Activated CD4-positive, alpha-beta memory T cell treated with anti-CD3 and anti-CD28 coated beads, Interleukin-2, amount 10 ng/mL, durations not matched to agents 7 days and 5 days (primary cell): ENCODE measurements at regions not wholly inside any gene's neighbourhood (a gene's known extent, or its start where the extent isn't known, plus 50 kb on each side); places are given as distances from the start of the nearest gene placed in this dataset.

Source experiments
- CTCF ChIA-PET: fragments of 350-600 bp; sonication (Branson Sonifier 250); formaldehyde crosslinking; loops from one replicate; lab custom pipeline; 2021; ENCODE audit warnings: antibody characterized with exemption, inconsistent platforms; lab: Charles Lee
- POLR2A ChIA-PET: fragments of 350-600 bp; sonication (Branson Sonifier 250); formaldehyde crosslinking; loops from one replicate; lab custom pipeline; 2021; ENCODE audit warnings: antibody characterized with exemption; lab: Charles Lee
- DNase-seq: peaks from one replicate; pipeline ENCODE4 v3.0.0-alpha.2; 2020
- H3K27ac Mint-ChIP-seq: one replicate; pipeline ENCODE4 v1.8.0; 2021; ENCODE audit warnings: mild to moderate bottlenecking, mixed read lengths
- H3K27me3 Mint-ChIP-seq: one replicate; pipeline ENCODE4 v1.8.0; 2021; ENCODE audit warnings: mixed read lengths
- H3K36me3 Mint-ChIP-seq: one replicate; pipeline ENCODE4 v1.8.0; 2021; ENCODE audit warnings: low read depth, mixed read lengths
- H3K4me1 Mint-ChIP-seq: one replicate; pipeline ENCODE4 v1.8.0; 2021; ENCODE audit warnings: mixed read lengths
- H3K4me3 Mint-ChIP-seq: one replicate; pipeline ENCODE4 v1.8.0; 2021; ENCODE audit warnings: mild to moderate bottlenecking, mixed read lengths
- H3K9me3 Mint-ChIP-seq: one replicate; pipeline ENCODE4 v1.8.0; 2021; ENCODE audit warnings: mixed read lengths

GRCh38 chr13:107373551-107373950 is 805.6 kb upstream of the ARGLU1 start:
- H3K9me3 Mint-ChIP-seq = peaks cover under 1% of the 10 kb centered on the region
- H3K36me3 Mint-ChIP-seq = no peaks in the 10 kb centered on the region
- ChIA-PET POLR2A (no interaction called here), CTCF (no interaction called here)
- no peak for DNase-seq
- H3K4me1 Mint-ChIP-seq = no peaks in the 10 kb centered on the region
- no peaks in the 10 kb centered on the region for H3K27me3 Mint-ChIP-seq
- H3K27ac Mint-ChIP-seq = no peak overlapping the region
- H3K4me3 Mint-ChIP-seq = no peak overlapping the region

- no peak for DNase-seq
- H3K4me1 Mint-ChIP-seq = no peaks in the 10 kb centered on the region
- H3K27ac Mint-ChIP-seq = no peak overlapping the region
- H3K4me3 Mint-ChIP-seq = no peak overlapping the region
- no peaks in the 10 kb centered on the region for H3K36me3 Mint-ChIP-seq
- ChIA-PET CTCF (no interaction called here), POLR2A (no interaction called here)
- peaks cover 2% of the 10 kb centered on the region for H3K9me3 Mint-ChIP-seq
- H3K27me3 Mint-ChIP-seq = no peaks in the 10 kb centered on the region
These were observed 802.3 kb upstream of the ARGLU1 start for GRCh38 chr13:107370015-107370785.

- POLR2A ChIA-PET = no interaction called here
- no peak overlapping the region for H3K27ac Mint-ChIP-seq
- no peaks in the 10 kb centered on the region for H3K36me3 Mint-ChIP-seq
- no peaks in the 10 kb centered on the region for H3K27me3 Mint-ChIP-seq
- CTCF ChIA-PET = no interaction called here
- H3K9me3 Mint-ChIP-seq = peaks cover 5% of the 10 kb centered on the region
- no peaks in the 10 kb centered on the region for H3K4me1 Mint-ChIP-seq
- no peak overlapping the region for H3K4me3 Mint-ChIP-seq
- DNase-seq = no peak
These were observed 799.3 kb upstream of the ARGLU1 start for GRCh38 chr13:107367258-107367657.

- no peak overlapping the region for H3K4me3 Mint-ChIP-seq
- H3K27me3 Mint-ChIP-seq = no peaks in the 10 kb centered on the region
- POLR2A ChIA-PET = no interaction called here
- H3K4me1 Mint-ChIP-seq = no peaks in the 10 kb centered on the region
- peaks cover 5% of the 10 kb centered on the region for H3K9me3 Mint-ChIP-seq
- H3K27ac Mint-ChIP-seq = no peak overlapping the region
- H3K36me3 Mint-ChIP-seq = no peaks in the 10 kb centered on the region
- CTCF ChIA-PET = no interaction called here
- DNase-seq = no peak
These were observed 797.7 kb upstream of the ARGLU1 start for GRCh38 chr13:107365466-107366215.

- no peak for DNase-seq
- H3K27ac Mint-ChIP-seq = no peak overlapping the region
- no peaks in the 10 kb centered on the region for H3K4me1 Mint-ChIP-seq
- H3K27me3 Mint-ChIP-seq = no peaks in the 10 kb centered on the region
- CTCF ChIA-PET = no interaction called here
- H3K36me3 Mint-ChIP-seq = no peaks in the 10 kb centered on the region
- H3K4me3 Mint-ChIP-seq = no peak overlapping the region
- POLR2A ChIA-PET = no interaction called here
- H3K9me3 Mint-ChIP-seq = peaks cover 5% of the 10 kb centered on the region
These were observed 796.7 kb upstream of the ARGLU1 start for GRCh38 chr13:107364658-107365057.

- Mint-ChIP-seq H3K27me3 (no peaks in the 10 kb centered on the region), H3K36me3 (no peaks in the 10 kb centered on the region), H3K4me1 (no peaks in the 10 kb centered on the region), H3K4me3 (no peak overlapping the region), H3K27ac (no peak overlapping the region), H3K9me3 (peaks cover 3% of the 10 kb centered on the region)
- ChIA-PET POLR2A (interaction anchor here (1.3 kb wide), 1 partner anchor 11 kb away, joined by 3 read pairs; no protein-coding TSS in a partner anchor), CTCF (no interaction called here)
- no peak for DNase-seq
These were observed 793.7 kb upstream of the ARGLU1 start for GRCh38 chr13:107361666-107362065.

- H3K4me3 Mint-ChIP-seq = no peak overlapping the region
- POLR2A ChIA-PET = no interaction called here
- DNase-seq = no peak
These were observed 792.1 kb upstream of the ARGLU1 start for GRCh38 chr13:107360010-107360409.

GRCh38 chr13:107358866-107359265 is 790.9 kb upstream of the ARGLU1 start:
- no peaks in the 10 kb centered on the region for H3K36me3 Mint-ChIP-seq
- peaks cover 3% of the 10 kb centered on the region for H3K9me3 Mint-ChIP-seq
- H3K4me1 Mint-ChIP-seq = no peaks in the 10 kb centered on the region
- no peak overlapping the region for H3K27ac Mint-ChIP-seq
- no peak for DNase-seq
- no peaks in the 10 kb centered on the region for H3K27me3 Mint-ChIP-seq
- ChIA-PET POLR2A (no interaction called here), CTCF (no interaction called here)
- no peak overlapping the region for H3K4me3 Mint-ChIP-seq

More at GRCh38 chr13:107360010-107360409, 792.1 kb upstream of the ARGLU1 start:
- no peaks in the 10 kb centered on the region for H3K27me3 Mint-ChIP-seq
- H3K27ac Mint-ChIP-seq = no peak overlapping the region
- H3K9me3 Mint-ChIP-seq = peaks cover 3% of the 10 kb centered on the region
- H3K4me1 Mint-ChIP-seq = no peaks in the 10 kb centered on the region
- no peaks in the 10 kb centered on the region for H3K36me3 Mint-ChIP-seq
- CTCF ChIA-PET = no interaction called here

GRCh38 chr13:107351305-107351704 is 783.4 kb upstream of the ARGLU1 start:
- POLR2A ChIA-PET = no interaction called here
- H3K27ac Mint-ChIP-seq = no peak overlapping the region
- CTCF ChIA-PET = no interaction called here
- H3K27me3 Mint-ChIP-seq = no peaks in the 10 kb centered on the region
- no peaks in the 10 kb centered on the region for H3K4me1 Mint-ChIP-seq
- peaks cover 5% of the 10 kb centered on the region for H3K9me3 Mint-ChIP-seq
- no peak overlapping the region for H3K4me3 Mint-ChIP-seq
- DNase-seq = no peak
- H3K36me3 Mint-ChIP-seq = no peaks in the 10 kb centered on the region

- H3K4me3 Mint-ChIP-seq = no peak overlapping the region
- H3K4me1 Mint-ChIP-seq = no peaks in the 10 kb centered on the region
- ChIA-PET POLR2A (no interaction called here), CTCF (no interaction called here)
- no peaks in the 10 kb centered on the region for H3K36me3 Mint-ChIP-seq
- no peak overlapping the region for H3K27ac Mint-ChIP-seq
- DNase-seq = no peak
- no peaks in the 10 kb centered on the region for H3K27me3 Mint-ChIP-seq
- H3K9me3 Mint-ChIP-seq = peaks cover 7% of the 10 kb centered on the region
These were observed 781.0 kb upstream of the ARGLU1 start for GRCh38 chr13:107348925-107349324.

- Mint-ChIP-seq H3K4me3 (no peak overlapping the region), H3K4me1 (no peaks in the 10 kb centered on the region), H3K27me3 (no peaks in the 10 kb centered on the region), H3K27ac (no peak overlapping the region), H3K36me3 (no peaks in the 10 kb centered on the region), H3K9me3 (peaks cover 7% of the 10 kb centered on the region)
- ChIA-PET CTCF (no interaction called here), POLR2A (no interaction called here)
- DNase-seq = no peak
These were observed 780.5 kb upstream of the ARGLU1 start for GRCh38 chr13:107348471-107348870.

- ChIA-PET CTCF (no interaction called here), POLR2A (no interaction called here)
- Mint-ChIP-seq H3K9me3 (peaks cover 7% of the 10 kb centered on the region), H3K4me1 (no peaks in the 10 kb centered on the region), H3K4me3 (no peak overlapping the region), H3K27me3 (no peaks in the 10 kb centered on the region), H3K27ac (no peak overlapping the region), H3K36me3 (no peaks in the 10 kb centered on the region)
- no peak for DNase-seq
These were observed 779.9 kb upstream of the ARGLU1 start for GRCh38 chr13:107347641-107348369.

GRCh38 chr13:107342747-107343146 is 774.8 kb upstream of the ARGLU1 start:
- Mint-ChIP-seq H3K27me3 (no peaks in the 10 kb centered on the region), H3K4me3 (no peak overlapping the region), H3K4me1 (no peaks in the 10 kb centered on the region), H3K27ac (no peak overlapping the region), H3K9me3 (peaks cover 2% of the 10 kb centered on the region), H3K36me3 (no peaks in the 10 kb centered on the region)
- no peak for DNase-seq
- POLR2A ChIA-PET = no interaction called here
- CTCF ChIA-PET = no interaction called here
